Left ventricle myocardium superior (tissue), 1 donor: ENCODE measurements at regions not wholly inside any gene's neighbourhood (a gene's known extent, or its start where the extent isn't known, plus 50 kb on each side); places are given as distances from the start of the nearest gene placed in this dataset.
"Not testable (repeated sequence)": the region's sequence is repeated elsewhere in the genome, so short reads cannot be mapped to it uniquely, and the experiment has no call there.

Experiments
- ATAC-seq: fragments of 200-7000 bp; cut with Tn5 transposase; one replicate; pipeline ENCODE4 v1.9.1; 2020; ENCODE audit warnings: mild to moderate bottlenecking, moderate library complexity
- DNase-seq: peaks from one replicate; pipeline ENCODE4 v3.0.0-alpha.2; 2020
- intact Hi-C: fragments of 100-400 bp; cut with micrococcal nuclease; formaldehyde crosslinking; loops from one replicate; pipeline ENCODE4 v1.11.0; 2022
- donor health status: DM: no; HTN: yes; CAD: no; lungs with severe emphysema.

DNA sequence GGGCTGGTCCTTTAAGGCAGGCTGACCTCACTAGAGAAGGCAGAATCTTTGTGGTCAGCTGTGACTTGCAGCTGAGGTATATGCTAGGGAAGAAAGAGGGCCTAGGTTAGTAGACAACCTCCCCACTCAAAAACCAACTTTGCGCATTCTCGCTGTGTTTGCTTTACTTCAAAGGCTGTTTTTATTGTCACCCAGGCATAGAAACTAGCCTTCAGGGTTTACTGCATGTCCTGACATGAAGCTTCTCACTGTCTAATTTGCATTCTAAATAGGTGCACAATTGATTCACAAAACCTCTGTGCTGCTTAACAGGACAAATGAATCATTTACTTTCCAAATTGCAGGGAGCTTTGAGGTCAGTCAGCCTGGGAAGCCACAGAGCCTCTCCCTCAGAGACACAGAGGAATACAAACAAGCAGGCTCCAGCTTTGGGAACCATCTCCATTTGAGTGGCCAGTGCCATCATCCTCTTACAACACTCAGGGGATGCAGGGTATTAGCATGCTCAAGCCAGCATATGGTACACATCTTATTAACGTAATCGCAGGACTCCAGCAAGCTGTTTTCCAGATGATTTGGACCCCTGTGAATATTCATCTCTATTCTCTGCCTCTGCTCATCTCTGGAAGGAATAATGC is 596.4 kb upstream of the GHITM start:
- ATAC-seq (peak; percentile 71), DNase-seq (no peak)
- intact Hi-C loops: no loop called here

DNA sequence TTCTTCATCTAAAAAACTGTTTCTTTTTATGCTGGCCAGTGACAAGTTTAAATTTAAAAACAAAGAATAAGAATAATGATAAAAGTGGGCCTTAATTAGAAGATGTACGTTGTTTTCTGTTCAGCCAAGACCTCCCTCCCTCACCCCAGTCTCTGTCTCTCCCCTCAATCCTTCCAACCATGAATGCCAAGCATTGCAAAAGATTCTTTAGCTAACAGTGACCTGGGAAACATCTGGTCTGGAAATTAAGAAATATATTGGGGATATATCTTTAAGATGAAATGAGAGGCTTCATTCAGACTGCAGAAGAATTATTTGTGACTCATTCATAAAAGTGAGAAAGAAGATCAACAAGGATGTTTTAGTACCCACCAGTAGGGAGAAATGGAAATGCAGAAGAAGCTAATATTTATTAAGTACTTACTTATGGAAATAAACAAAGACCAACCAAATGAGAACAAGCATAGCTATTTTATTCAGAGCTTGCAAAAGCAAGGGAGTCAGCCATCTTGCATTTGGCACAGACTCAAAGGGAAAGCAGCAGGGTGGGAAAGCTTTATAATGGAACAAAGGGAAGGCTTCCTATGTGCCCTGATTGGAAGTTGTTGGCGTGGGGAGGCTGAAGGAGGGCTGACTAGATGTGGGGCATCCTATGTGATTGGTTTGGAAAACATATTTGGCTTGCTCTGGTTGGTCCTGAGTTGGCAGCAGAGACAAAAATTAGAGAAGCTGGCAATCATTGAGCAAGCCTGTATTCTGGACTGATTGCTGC is 595.4 kb upstream of the GHITM start:
- intact Hi-C loops: no loop called here
- ATAC-seq: no peak
- DNase-seq: no peak

DNA sequence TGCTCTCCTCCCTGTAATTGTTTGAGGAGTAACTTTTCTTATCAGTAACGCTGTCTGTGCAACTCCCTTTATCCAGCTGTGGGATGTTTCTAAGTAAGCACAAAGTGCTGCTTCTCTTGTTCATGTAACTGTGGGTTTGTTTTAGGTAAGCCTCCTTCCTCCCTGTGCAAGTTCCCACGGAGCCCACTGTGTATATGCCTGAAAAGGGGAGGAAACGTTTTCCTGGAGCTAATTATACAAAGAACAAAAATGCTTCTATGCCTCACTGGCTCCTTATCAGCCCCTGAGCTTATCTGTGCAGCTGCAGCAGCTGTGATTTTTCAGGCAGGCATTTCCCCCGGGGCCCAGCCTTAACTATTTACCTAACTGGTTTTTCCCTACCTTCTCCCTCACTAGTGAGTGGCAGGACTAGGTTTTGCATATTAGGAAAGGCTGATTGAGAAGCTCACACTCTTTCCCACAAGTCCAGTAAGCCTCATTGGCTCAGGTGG is 593.4 kb upstream of the GHITM start:
- peak; percentile 71 for DNase-seq

DNA sequence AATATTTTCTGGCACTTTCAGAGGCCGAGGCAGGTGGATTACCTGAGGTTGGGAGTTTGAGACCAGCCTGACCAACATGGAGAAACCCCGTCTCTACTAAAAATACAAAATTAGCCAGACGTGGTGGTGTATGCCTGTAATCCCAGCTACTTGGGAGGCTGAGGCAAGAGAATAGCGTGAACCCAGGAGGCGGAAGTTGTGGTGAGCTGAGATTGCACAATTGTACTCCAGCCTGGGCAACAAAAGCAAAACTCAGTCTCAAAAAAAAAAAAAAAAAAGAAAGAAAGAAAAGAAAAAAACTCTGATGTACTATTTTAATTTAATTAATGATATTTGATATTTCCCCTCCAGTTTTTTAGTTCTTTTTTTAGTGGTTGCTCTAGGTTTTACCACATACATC is 588.1 kb upstream of the GHITM start:
- DNase-seq, ATAC-seq, intact Hi-C loops: not testable (repeated sequence)

More for the DNA sequence above, 593.4 kb upstream of the GHITM start:
- intact Hi-C loops: no loop called here
- ATAC-seq: peak; percentile 84

DNA sequence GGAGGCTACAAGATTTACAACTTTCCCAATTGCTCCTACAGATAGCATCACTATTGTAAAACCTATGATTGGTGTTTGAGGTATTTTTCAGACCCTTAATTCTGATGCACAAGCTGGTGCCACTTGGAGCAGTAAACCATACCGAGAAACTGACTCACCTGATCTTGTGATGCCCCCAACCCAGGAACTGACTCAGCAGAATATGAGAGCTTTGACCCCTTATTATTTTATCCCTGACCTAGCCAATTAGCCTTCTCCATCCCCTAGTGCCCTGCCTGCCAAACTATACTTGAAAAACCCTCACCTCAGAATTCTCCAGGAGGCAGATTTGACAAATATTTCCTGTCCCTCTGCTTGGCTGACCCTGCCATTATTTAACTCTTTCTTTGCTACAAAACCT is 585.9 kb upstream of the GHITM start:
- intact Hi-C loops: no loop called here
- ATAC-seq: no peak
- DNase-seq: no peak

DNA sequence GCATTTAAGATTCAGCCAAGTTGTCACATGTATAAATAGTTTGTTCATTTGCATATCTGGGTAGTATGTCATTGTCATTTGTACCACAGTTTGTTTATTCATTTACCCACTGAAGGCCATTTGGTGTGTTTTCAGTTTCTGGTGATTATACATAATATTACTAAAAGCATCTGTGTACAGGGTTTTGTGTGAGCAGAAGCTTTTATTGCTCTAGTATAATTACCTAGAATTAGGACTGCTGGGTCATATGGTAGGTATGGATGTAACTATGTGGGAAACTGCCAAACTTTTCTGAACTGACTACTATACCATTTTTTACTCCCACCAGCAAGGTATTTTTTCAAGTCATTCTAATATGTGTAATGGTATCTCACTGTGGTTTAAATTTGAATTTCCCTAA is 584.0 kb upstream of the GHITM start:
- DNase-seq (no peak), ATAC-seq (no peak)
- intact Hi-C loops: no loop called here

DNA sequence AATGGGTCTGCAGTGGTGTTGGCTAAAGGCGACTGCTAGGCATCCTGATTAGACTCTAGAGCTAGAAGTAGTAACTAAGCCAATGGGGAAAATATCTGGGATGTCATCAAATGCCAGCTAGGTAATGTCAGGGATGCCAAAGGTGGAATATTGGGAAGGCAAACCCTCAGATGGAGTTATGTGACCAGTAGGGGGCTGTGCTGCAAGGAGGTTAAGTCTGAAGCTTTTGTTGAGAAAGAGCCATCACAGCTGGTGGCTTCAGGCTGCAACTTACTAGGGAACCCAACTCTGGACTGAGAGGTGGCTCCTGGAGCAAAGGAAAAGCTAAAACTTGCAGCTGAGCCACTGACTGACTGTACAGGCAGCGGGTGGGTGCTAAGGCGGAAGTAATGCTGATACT is 576.9 kb upstream of the GHITM start:
- DNase-seq (no peak), ATAC-seq (no peak)
- intact Hi-C loops: no loop called here

DNA sequence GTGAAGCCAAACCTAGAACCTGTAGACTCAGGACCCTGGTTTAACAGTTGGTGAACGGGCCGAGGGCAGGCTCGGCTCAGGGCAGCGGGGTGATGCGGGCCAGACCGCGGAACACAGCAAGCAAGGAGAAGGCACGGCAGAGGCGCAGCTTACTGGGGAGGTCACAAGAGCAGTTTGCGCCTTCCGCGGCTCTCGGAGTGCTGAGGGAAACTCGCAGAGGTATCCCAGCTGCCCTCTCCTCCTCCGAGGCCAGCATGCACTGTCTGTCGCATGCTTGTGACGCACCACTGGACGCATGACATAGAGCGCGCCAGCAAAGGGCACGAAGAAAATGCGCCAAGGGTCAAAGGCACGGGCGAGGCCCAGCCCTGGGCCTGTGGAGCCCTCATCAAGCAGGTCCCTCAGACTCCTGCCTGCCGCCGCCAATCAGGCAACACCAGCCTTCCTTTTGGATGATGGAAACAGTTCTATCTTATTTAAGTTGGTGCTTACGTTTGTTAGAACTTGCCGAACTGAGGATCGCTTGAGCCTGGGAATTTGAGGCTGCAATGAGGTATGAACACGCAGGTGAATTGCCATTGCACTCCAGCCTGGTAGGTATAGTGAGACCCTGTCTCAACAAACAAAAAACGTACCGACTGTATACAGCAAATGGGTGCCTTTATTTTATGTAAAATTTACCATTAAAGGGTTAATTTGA is 574.3 kb upstream of the GHITM start:
- intact Hi-C loops: no loop called here
- DNase-seq (no peak), ATAC-seq (no peak)

DNA sequence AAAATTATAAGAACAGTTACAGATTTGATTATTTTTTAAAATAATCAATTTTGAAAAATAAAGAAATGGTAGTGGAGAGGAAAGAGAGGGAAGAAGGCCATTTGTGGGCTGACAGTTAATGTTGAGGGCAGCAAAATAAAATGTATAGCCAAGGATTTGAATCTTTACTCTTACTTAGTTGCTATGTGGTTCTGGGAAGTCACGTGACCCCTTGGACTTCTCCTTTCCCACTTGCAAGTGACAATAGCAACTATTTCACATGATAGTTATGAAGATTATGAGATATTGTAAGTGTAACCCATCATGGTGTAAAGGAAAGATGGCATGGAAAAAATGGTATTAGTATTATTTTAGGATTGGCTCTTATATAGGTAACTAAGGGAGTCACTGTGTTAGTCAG is 567.3 kb upstream of the GHITM start:
- DNase-seq (no peak), ATAC-seq (no peak)
- intact Hi-C loops: no loop called here

DNA sequence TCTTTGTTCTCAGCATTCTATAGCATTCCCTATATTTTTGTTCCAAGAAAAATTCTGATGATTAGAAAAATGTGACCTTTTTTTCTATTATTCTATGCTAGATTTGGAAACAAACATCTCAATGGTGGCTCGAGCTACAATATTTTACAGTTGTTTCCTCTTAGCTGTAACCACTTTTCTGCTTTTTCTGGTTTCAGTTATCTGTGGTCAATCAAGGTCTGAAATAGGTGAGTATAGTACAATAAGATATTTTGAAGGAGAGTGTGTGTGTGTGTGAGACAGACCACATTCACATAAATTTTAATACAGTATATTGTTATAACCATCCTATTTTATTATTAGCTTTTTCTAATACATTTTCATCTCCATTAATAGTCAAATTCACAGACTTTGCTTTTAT is 564.5 kb upstream of the GHITM start:
- intact Hi-C loops: loop anchor here (2.0 kb wide), 1 partner anchor 34 kb away; no protein-coding TSS in a partner anchor
- DNase-seq: no peak
- no peak for ATAC-seq

DNA sequence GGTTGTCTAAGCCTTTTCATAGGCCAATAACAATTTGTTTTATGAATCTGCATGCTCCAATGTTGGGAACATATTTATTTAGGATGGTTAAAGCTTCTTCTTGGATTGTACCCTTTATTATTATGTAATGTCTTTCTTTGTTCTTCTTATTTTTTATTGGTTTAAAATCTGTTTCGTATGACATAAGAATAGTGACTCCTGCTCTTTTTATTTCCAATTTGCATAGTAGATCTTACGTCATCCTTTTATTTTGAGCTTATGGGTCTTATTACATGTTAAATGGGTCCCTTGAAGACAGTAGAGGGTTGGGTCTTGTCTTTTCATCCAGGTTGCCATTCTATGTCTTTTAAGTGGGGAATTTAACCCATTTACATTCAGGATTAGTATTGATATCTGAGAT is 561.9 kb upstream of the GHITM start:
- no peak for DNase-seq
- no peak for ATAC-seq
- intact Hi-C loops: no loop called here

DNA sequence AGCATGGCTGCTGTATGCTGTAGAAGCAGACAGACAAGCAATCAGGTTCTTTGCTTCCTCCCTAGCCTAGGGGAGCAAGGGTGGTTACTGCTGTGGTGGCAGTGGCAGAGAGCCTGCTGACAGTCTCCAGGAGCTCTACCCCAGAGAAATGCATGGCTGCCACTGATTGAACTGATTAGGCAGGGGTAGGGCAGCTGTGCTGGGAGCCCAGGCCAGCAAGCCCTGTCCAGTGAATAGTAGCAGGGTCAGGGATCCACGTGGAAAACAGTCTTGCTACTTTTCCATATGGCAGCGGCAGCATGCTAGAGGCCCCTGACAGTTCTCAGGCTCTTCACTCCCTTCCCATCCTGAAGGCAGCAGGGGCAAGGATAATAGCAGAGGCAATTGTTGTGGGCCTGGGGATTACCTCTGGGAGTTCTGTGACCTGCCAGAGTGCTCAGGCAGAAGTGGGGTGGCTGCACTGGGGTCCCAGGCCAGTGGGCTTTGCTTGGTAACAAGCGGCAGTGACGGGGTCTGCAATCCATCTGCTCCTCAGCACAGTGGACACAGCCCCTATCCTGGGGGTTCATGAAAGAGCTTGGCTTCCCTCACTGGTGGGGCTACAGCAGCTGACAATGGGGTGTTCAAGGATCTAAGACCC is 558.8 kb upstream of the GHITM start:
- DNase-seq (no peak), ATAC-seq (no peak)
- intact Hi-C loops: no loop called here

DNA sequence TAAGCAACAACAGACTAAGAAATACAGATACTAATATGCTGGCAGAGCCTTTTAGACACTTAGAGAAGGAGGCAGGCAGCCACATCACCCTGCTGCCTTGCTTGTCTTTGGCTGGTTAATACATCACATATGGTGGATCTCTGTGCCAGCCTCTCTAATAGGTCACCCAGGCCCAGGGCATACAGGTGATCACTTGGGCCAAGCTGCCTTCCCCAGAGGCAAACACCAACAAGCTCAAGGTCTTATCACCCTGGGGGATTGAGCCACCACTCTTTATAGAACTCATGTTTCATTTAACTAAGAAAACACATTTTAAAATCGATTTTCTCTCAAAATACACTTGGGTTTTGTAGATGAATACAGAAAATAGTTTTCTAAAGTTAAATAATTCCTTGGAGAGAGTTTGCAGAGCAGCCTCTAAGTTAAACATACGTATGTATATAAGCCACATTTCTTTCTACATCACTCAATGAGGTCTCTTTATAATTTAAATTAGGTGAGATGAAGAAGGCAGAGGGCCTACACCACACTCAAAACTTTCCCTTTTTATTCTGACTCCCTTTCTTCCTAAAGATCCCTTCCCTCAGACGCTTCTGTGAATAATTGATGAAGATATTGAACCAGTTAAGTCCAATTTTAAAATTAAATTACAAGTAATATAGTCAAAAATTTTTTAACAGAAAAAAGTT is 556.8 kb upstream of the GHITM start:
- DNase-seq: no peak
- no peak for ATAC-seq
- intact Hi-C loops: no loop called here

DNA sequence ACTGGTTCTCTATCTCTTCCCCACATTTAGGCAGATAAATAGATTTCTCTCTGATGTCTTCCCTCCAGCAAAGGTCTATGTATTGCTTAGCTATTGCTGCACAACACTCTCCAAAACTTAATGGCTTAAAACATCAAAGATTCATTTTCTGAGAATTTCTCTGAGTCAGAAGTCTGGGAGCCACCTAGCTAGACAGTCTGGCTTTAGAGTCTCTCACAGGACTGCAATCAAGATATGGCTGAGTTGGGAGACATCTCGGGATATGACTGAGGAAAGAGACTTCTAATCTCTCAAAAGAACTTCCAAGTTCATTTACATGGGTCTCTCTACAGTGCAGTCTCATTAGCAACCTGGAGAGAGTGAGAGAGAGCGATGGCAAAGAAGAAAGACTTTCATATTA is 553.6 kb upstream of the GHITM start:
- intact Hi-C loops: no loop called here
- DNase-seq: no peak
- ATAC-seq: no peak

DNA sequence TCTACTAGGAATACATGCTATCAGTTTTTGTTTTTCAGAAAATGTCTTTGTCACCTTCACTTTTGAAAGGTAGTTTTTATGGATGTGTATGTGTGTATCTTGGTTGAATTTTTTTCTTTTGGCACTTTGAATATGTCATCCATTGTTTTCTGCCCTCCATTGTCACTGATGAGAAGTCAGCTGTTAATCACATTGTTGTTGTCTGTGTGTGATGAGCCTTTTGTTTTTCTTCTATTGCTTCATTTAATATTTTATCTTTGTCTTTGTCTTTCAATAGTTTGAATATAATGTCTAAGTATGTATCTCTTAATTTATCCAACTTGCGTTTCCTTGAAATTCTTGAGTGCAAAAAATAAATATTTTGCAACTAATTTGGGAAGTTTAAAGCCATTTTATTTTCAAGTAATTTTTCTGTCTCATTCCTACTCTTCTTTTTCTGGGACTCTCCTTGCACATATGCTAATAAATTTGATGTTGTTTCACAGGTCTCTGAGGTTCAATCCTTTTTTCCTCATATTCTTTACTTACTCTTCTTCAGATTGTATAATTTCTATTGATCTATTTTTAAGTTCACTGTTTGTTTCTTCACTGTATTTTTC is 546.9 kb upstream of the GHITM start:
- ATAC-seq: no peak
- intact Hi-C loops: no loop called here
- no peak for DNase-seq

DNA sequence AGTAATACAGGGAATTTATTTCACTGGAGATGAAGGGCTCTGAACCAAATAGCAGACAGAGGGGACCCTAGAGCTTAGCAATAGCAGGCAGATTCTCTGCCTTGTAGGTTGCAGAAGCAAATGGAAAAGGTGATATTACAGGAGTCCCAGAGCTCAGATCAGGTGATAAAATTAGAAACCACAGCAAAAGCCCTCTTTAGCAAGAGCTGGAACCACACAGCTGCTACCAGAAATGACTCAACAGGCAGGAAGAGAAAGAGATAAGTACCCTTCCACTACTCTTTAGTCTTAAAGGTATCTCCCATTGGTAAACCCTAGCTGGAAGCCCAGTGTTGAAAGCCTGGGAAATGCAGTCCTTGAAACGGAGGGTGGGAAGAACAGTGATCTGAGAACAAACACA is 535.6 kb upstream of the GHITM start:
- ATAC-seq: peak; percentile 26
- intact Hi-C loops: no loop called here

DNA sequence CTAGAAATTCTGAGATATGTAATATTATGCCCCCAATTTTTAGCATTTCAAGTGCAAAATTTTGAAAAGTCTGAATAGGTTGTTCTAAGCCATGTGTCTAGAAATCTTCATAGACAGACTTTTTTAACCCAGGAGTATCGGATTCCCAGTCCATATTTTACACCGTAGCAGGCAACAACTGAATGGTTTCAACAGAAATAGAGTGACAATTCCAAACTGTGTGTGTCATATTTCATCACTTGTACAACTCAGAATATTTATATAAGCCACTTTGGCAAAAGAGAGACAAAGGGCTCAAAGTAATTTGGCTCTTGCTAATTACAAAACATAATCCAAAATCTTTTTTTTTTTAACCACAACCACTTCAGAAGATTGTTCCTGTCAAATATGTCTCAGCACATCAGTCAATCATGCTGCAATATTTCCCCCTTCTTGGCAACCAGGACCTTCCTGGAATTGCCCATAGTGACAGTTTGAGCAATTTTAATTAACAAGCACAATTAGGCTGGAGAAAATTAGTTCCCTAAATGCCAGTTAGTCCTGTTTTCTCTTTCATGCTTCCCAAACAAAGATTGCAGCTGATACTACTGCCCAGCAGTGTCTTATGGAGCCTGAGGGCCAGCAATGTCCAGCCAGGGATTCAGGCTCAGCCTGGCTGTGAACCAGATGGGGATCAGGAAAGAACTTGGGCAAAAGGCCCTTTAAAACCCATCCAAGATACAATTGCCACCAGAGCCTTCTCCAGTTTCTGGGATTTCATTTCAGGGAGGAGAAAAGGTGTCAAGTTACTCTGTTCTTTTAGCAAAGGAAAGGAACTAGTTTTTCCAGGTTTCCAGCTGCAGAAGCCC is 533.3 kb upstream of the GHITM start:
- ATAC-seq (peak; percentile 50), DNase-seq (no peak)
- intact Hi-C loops: no loop called here

More for the DNA sequence above, 535.6 kb upstream of the GHITM start:
- DNase-seq: no peak
